Endothelial cell of umbilical vein (primary cell): ENCODE measurements at regions not wholly inside any gene's neighbourhood (a gene's known extent, or its start where the extent isn't known, plus 50 kb on each side); places are given as distances from the start of the nearest gene placed in this dataset.
A peak's percentile ranks its signal among the peaks of the same experiment; 100 is the strongest.

Source experiments
- BruUV-seq: library from RNA; stranded (reverse); fragments of 400-500 nt; replicated peaks from 2 replicates; lab custom pipeline; 2021; lab: Mats Ljungman, UMichigan
- CTCF ChIA-PET: fragments of 300-600, 350-600 bp; sonication (Branson Sonifier 250); formaldehyde crosslinking; loops from one replicate; lab custom pipeline; 2021; ENCODE audit warnings: antibody characterized with exemption, inconsistent platforms; lab: Charles Lee
- POLR2A ChIA-PET: fragments of 300-600, 350-600 bp; sonication (Branson Sonifier 250); formaldehyde crosslinking; loops from one replicate; lab custom pipeline; 2021; ENCODE audit warnings: antibody characterized with exemption, inconsistent platforms; lab: Charles Lee
- DNase-seq: peaks from one replicate; pipeline ENCODE4 v3.0.0-alpha.2; 2011; ENCODE audit warnings: low read depth, low spot score
- FAIRE-seq: peaks from 2 replicates; lab custom pipeline; 2011; peaks lifted over from hg19 to GRCh38; lab: Jason Lieb, UNC
- H2AFZ ChIP-seq: 2 replicates; pipeline ENCODE4 v1.6.0; 2012; ENCODE audit warnings: low read depth, low read length, control low read depth, inconsistent platforms
- H3K27ac ChIP-seq: 2 replicates; pipeline ENCODE4 v1.5.1; 2011; ENCODE audit warnings: low read depth, mild to moderate bottlenecking, control low read depth, low read length, moderate library complexity; ENCODE audit not compliant: insufficient read depth
- H3K27me3 ChIP-seq, 2 experiments: 2 replicates each; pipeline versions ENCODE4 v1.6.0 to v1.6.1; 2011; ENCODE audit warnings: low read length in 2 of 2, mixed read lengths in 1 of 2; ENCODE audit not compliant: control insufficient read depth in 2 of 2, insufficient read depth in 2 of 2
- H3K36me3 ChIP-seq, 2 experiments: 2 replicates in 1 of 2; 3 replicates in 1 of 2; pipeline ENCODE4 v1.5.1; 2011; ENCODE audit warnings: low read length in 2 of 2, mild to moderate bottlenecking in 1 of 2, moderate library complexity in 1 of 2; ENCODE audit not compliant: control insufficient read depth in 2 of 2, insufficient read depth in 2 of 2; ENCODE audit errors: extremely low read depth in 1 of 2
- H3K4me1 ChIP-seq: 3 replicates; pipeline ENCODE4 v1.5.1; 2011; ENCODE audit warnings: mild to moderate bottlenecking, low read length; ENCODE audit not compliant: control insufficient read depth, insufficient read depth; ENCODE audit errors: extremely low read depth
- H3K4me2 ChIP-seq: 2 replicates; pipeline ENCODE4 v1.6.1; 2011; ENCODE audit warnings: low read length, control low read depth, mixed read lengths; ENCODE audit not compliant: insufficient read depth
- H3K4me3 ChIP-seq, 3 experiments: fragments of 200-600 bp in 1 of 3; sonication (generic), shearing (Covaris generic) in 1 of 3; replicated peaks in 1 of 3; 2 replicates each; pipeline ENCODE4 v1.5.1; 2011 to 2016; ENCODE audit warnings: control low read depth in 3 of 3, low read length in 3 of 3, mild to moderate bottlenecking in 2 of 3, inconsistent platforms in 1 of 3, low read depth in 1 of 3, moderate library complexity in 1 of 3; ENCODE audit not compliant: insufficient read depth in 1 of 3
- H3K79me2 ChIP-seq: 2 replicates; pipeline ENCODE4 v1.6.0; 2012; ENCODE audit warnings: low read length, inconsistent platforms; ENCODE audit not compliant: control insufficient read depth, insufficient read depth
- H3K9ac ChIP-seq: replicated peaks from 2 replicates; pipeline ENCODE3; 2011; ENCODE audit warnings: low read length, control low read depth; ENCODE audit not compliant: insufficient read depth; ENCODE audit errors: extremely low read depth
- H3K9me1 ChIP-seq: replicated peaks from 3 replicates; pipeline ENCODE4 v1.6.0; 2011; ENCODE audit warnings: mild to moderate bottlenecking, low read length; ENCODE audit not compliant: control insufficient read depth, insufficient read depth; ENCODE audit errors: extremely low read depth
- H3K9me3 ChIP-seq: replicated peaks from 2 replicates; pipeline ENCODE4 v1.5.1; 2012; ENCODE audit warnings: low read length, inconsistent platforms; ENCODE audit not compliant: control insufficient read depth, insufficient read depth
- H4K20me1 ChIP-seq: replicated peaks from 2 replicates; pipeline ENCODE3; 2011; ENCODE audit warnings: mild to moderate bottlenecking, low read length; ENCODE audit not compliant: control insufficient read depth, insufficient read depth; ENCODE audit errors: extremely low read depth
- EZH2 ChIP-seq: IDR thresholded peaks from 2 replicates; pipeline ENCODE4 v1.6.1; 2012; ENCODE audit warnings: borderline replicate concordance, low read depth, mild to moderate bottlenecking, moderate library complexity, low read length, inconsistent platforms; ENCODE audit not compliant: severe bottlenecking
- FOS ChIP-seq: IDR thresholded peaks from 2 replicates; pipeline ENCODE4 v1.6.1; 2011; ENCODE audit warnings: mild to moderate bottlenecking, low read length, moderate library complexity, borderline replicate concordance; ENCODE audit not compliant: insufficient read depth
- GATA2 ChIP-seq: IDR thresholded peaks from 2 replicates; pipeline ENCODE4 v1.7.0; 2011; ENCODE audit warnings: low read depth, mild to moderate bottlenecking, moderate library complexity, mixed read lengths, low read length; ENCODE audit not compliant: insufficient read length, insufficient read depth
- JUN ChIP-seq: IDR thresholded peaks from 2 replicates; pipeline ENCODE4 v1.6.1; 2011; ENCODE audit warnings: borderline replicate concordance, low read depth; ENCODE audit not compliant: insufficient read length, insufficient read depth
- MYC ChIP-seq: IDR thresholded peaks from one replicate; pipeline ENCODE4 v1.6.1; 2011; ENCODE audit warnings: mild to moderate bottlenecking, low read depth, low read length
- POLR2A ChIP-seq: IDR thresholded peaks from 2 replicates; pipeline ENCODE4 v1.6.1; 2012; ENCODE audit warnings: low read depth, mild to moderate bottlenecking, control low read depth, low read length
- POLR2AphosphoS5 ChIP-seq: IDR thresholded peaks from 2 replicates; pipeline ENCODE4 v1.6.1; 2012; ENCODE audit warnings: low read depth, mild to moderate bottlenecking, control low read depth, low read length, moderate library complexity; ENCODE audit not compliant: insufficient read depth
- dilution Hi-C: fragments of 300-500 bp; cut with MboI; formaldehyde crosslinking; loops from one replicate; pipeline ENCODE4 v1.15.0; 2019; ENCODE audit warnings: low sequenced_read_pairs; ENCODE audit not compliant: extremely low pct_ligation_motif_present
- intact Hi-C: fragments of 100-400 bp; cut with micrococcal nuclease; formaldehyde crosslinking; loops from one replicate; pipeline ENCODE4 v1.10.0; 2022
- TF ChIP-seq, protein P1 (sequence below), 2 donors: IDR thresholded peaks; 1 replicate in 1 of 2; 2 replicates in 1 of 2; pipeline ENCODE4 v1.5.1; 2011; ENCODE audit warnings: low read length in 2 of 2, mild to moderate bottlenecking in 2 of 2, moderate library complexity in 2 of 2, control low read depth in 1 of 2, inconsistent platforms in 1 of 2, low read depth in 1 of 2; ENCODE audit not compliant: insufficient read depth in 1 of 2; ENCODE audit errors: extremely low read depth in 1 of 2
- TF ChIP-seq, protein P2 (sequence below): IDR thresholded peaks from 2 replicates; pipeline ENCODE4 v1.6.1; 2011; ENCODE audit not compliant: insufficient read depth, insufficient read length

- ChIA-PET CTCF (interaction anchor here (1.3 to 1.9 kb wide), 4 partner anchors 19 to 150 kb away, joined by 3 to 6 read pairs (median 6); no protein-coding TSS in a partner anchor), POLR2A (no interaction called here)
- H2AFZ ChIP-seq = peak overlapping the region; percentile 45
- FAIRE-seq (peak; percentile 95), DNase-seq (peak; percentile 84)
- H3K4me1 ChIP-seq = peaks cover 17% of the 10 kb centered on the region
- no peak overlapping the region for H3K4me3 ChIP-seq
- no peaks in the 10 kb centered on the region for H4K20me1 ChIP-seq
- no TSS peak for BruUV-seq
- intact Hi-C loops = loop anchor here (1.0 to 2.0 kb wide), 5 partner anchors 25 to 87 kb away; no protein-coding TSS in a partner anchor
- no peaks in the 10 kb centered on the region for H3K79me2 ChIP-seq
- H3K9me1 ChIP-seq = no peaks in the 10 kb centered on the region
- no peaks in the 10 kb centered on the region for H3K36me3 ChIP-seq
- peak overlapping the region; percentile 58 for H3K9ac ChIP-seq
- TF ChIP-seq, protein P1, sequence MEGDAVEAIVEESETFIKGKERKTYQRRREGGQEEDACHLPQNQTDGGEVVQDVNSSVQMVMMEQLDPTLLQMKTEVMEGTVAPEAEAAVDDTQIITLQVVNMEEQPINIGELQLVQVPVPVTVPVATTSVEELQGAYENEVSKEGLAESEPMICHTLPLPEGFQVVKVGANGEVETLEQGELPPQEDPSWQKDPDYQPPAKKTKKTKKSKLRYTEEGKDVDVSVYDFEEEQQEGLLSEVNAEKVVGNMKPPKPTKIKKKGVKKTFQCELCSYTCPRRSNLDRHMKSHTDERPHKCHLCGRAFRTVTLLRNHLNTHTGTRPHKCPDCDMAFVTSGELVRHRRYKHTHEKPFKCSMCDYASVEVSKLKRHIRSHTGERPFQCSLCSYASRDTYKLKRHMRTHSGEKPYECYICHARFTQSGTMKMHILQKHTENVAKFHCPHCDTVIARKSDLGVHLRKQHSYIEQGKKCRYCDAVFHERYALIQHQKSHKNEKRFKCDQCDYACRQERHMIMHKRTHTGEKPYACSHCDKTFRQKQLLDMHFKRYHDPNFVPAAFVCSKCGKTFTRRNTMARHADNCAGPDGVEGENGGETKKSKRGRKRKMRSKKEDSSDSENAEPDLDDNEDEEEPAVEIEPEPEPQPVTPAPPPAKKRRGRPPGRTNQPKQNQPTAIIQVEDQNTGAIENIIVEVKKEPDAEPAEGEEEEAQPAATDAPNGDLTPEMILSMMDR (IDR thresholded peaks at IDR 0.05; ENCODE audit: extremely low read depth in 1 of 2, insufficient read depth in 1 of 2, low read depth in 1 of 2, low read length in 2 of 2) = peak in 1 of 2 donors; percentile 19
- TF ChIP-seq JUN (peak; percentile 90), GATA2 (peak; percentile 75), POLR2A (no peak), POLR2AphosphoS5 (peak; percentile 89), EZH2 (no peak), FOS (peak; percentile 90), MYC (peak; percentile 4)
- TF ChIP-seq, protein P2, sequence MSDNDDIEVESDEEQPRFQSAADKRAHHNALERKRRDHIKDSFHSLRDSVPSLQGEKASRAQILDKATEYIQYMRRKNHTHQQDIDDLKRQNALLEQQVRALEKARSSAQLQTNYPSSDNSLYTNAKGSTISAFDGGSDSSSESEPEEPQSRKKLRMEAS = peak; percentile 4
- H3K27me3 ChIP-seq = no peaks in the 10 kb centered on the region
- no peaks in the 10 kb centered on the region for H3K9me3 ChIP-seq
- dilution Hi-C loops = no loop called here
- peak overlapping the region; percentile 93 for H3K27ac ChIP-seq
- peak overlapping the region; percentile 8 for H3K4me2 ChIP-seq
Measured at GRCh38 chr1:93779540-93780165, 98.0 kb upstream of the BCAR3 start.
